ENCODE measurements at regions not wholly inside any gene's neighbourhood (a gene's known extent, or its start where the extent isn't known, plus 50 kb on each side); places are given as distances from the start of the nearest gene placed in this dataset.
"Not testable (repeated sequence)": the region's sequence is repeated elsewhere in the genome, so short reads cannot be mapped to it uniquely, and the experiment has no call there.

- Histone ChIP-seq H3K27me3 (no peaks in the 10 kb centered on the region), H3K4me3 (no peak overlapping the region), H3K4me1 (no peaks in the 10 kb centered on the region), H3K9me3 (no peaks in the 10 kb centered on the region), H3K36me3 (no peaks in the 10 kb centered on the region), H3K27ac (no peak overlapping the region)
- no peak for DNase-seq
- TF ChIP-seq CTCF (IDR thresholded peaks at IDR 0.05) (no peak), POLR2A (IDR thresholded peaks at IDR 0.05) (no peak)
- intact Hi-C loops (cut with DNase I): no loop called here
- whole genome bisulfite sequencing, 2 donors: 73 to 86% methylated on average over 2 of the region's 2 CpGs
Observed at GRCh38 chr4:170348945-170349344, 259.2 kb upstream of the AADAT start.

- 50 to 75% methylated on average over 1 of the region's 1 CpG for WGBS, 2 donors
- H3K9me3 ChIP-seq; H3K4me1 ChIP-seq; H3K4me3 ChIP-seq; intact Hi-C loops (cut with DNase I); H3K27me3 ChIP-seq; H3K27ac ChIP-seq; H3K36me3 ChIP-seq; DNase-seq: not testable (repeated sequence)
Observed at GRCh38 chr4:170347191-170347590, 257.4 kb upstream of the AADAT start.

- Histone ChIP-seq H3K27ac (no peak overlapping the region), H3K27me3 (no peaks in the 10 kb centered on the region), H3K4me3 (no peak overlapping the region), H3K4me1 (no peaks in the 10 kb centered on the region), H3K9me3 (peaks cover 0 to 3% (median 0%) of the 10 kb centered on the region in 3 donors), H3K36me3 (no peaks in the 10 kb centered on the region)
- intact Hi-C loops (cut with DNase I): no loop called here
- WGBS, 2 donors: 59 to 66% methylated on average over 2 of the region's 2 CpGs
- no peak for TF ChIP-seq CTCF (IDR thresholded peaks at IDR 0.05)
- TF ChIP-seq POLR2A (IDR thresholded peaks at IDR 0.05): no peak
- no peak for DNase-seq
Observed at GRCh38 chr4:170339522-170339921, 249.8 kb upstream of the AADAT start.

GRCh38 chr4:170336238-170336775 lies 246.6 kb upstream of the AADAT start:
- no peak for DNase-seq
- no peak for TF ChIP-seq CTCF (IDR thresholded peaks at IDR 0.05)
- no peak for TF ChIP-seq POLR2A (IDR thresholded peaks at IDR 0.05)
- Histone ChIP-seq H3K27ac (no peak overlapping the region), H3K36me3 (no peaks in the 10 kb centered on the region), H3K27me3 (no peaks in the 10 kb centered on the region), H3K4me1 (no peaks in the 10 kb centered on the region), H3K9me3 (no peaks in the 10 kb centered on the region), H3K4me3 (no peak overlapping the region)
- intact Hi-C loops (cut with DNase I): no loop called here
- WGBS, 2 donors: 54 to 68% methylated on average over 3 of the region's 3 CpGs

GRCh38 chr4:170325599-170325998 lies 235.8 kb upstream of the AADAT start:
- Histone ChIP-seq H3K4me1 (no peaks in the 10 kb centered on the region), H3K9me3 (no peaks in the 10 kb centered on the region), H3K27me3 (no peaks in the 10 kb centered on the region), H3K4me3 (no peak overlapping the region), H3K27ac (no peak overlapping the region), H3K36me3 (no peaks in the 10 kb centered on the region)
- intact Hi-C loops (cut with DNase I): no loop called here
- TF ChIP-seq POLR2A (IDR thresholded peaks at IDR 0.05) (no peak), CTCF (IDR thresholded peaks at IDR 0.05) (no peak)
- DNase-seq: no peak
- WGBS, 2 donors: 52 to 57% methylated on average over 3 of the region's 3 CpGs

- H3K27ac ChIP-seq: no peak overlapping the region
- no peaks in the 10 kb centered on the region for H3K4me1 ChIP-seq
- intact Hi-C loops (cut with DNase I): no loop called here
- no peaks in the 10 kb centered on the region for H3K27me3 ChIP-seq
- DNase-seq: no peak
- TF ChIP-seq POLR2A (IDR thresholded peaks at IDR 0.05): no peak
- TF ChIP-seq CTCF (IDR thresholded peaks at IDR 0.05): no peak
- no peaks in the 10 kb centered on the region for H3K9me3 ChIP-seq
- H3K36me3 ChIP-seq: no peaks in the 10 kb centered on the region
- WGBS, 2 donors: 33 to 59% methylated on average over 2 of the region's 2 CpGs
- no peak overlapping the region for H3K4me3 ChIP-seq
Observed at GRCh38 chr4:170323623-170324022, 233.9 kb upstream of the AADAT start.

Data from esophagus squamous epithelium (tissue), 5 donors.